Calu3 (cell line): ENCODE measurements at regions not wholly inside any gene's neighbourhood (a gene's known extent, or its start where the extent isn't known, plus 50 kb on each side); places are given as distances from the start of the nearest gene placed in this dataset.

Experiments used
- BruUV-seq: library from RNA; stranded (reverse); fragments of 400-500 nt; replicated peaks from 2 replicates; lab custom pipeline; 2021; lab: Mats Ljungman, UMichigan
- CTCF ChIA-PET: fragments of 300-600 bp; sonication (Branson Sonifier 250); formaldehyde crosslinking; loops from one replicate; lab custom pipeline; 2022; ENCODE audit warnings: antibody characterized with exemption; lab: Charles Lee
- DNase-seq: peaks from one replicate; pipeline ENCODE4 v3.0.0; 2022
- H3K27ac Mint-ChIP-seq: one replicate; pipeline ENCODE4 v1.8.0; 2022; ENCODE audit warnings: mixed read lengths; ENCODE audit not compliant: unreplicated experiment
- H3K27me3 Mint-ChIP-seq: one replicate; pipeline ENCODE4 v1.8.0; 2022; ENCODE audit warnings: mixed read lengths; ENCODE audit not compliant: unreplicated experiment
- H3K36me3 Mint-ChIP-seq: one replicate; pipeline ENCODE4 v1.8.0; 2022; ENCODE audit warnings: mild to moderate bottlenecking, moderate library complexity, mixed read lengths; ENCODE audit not compliant: insufficient read depth, unreplicated experiment
- H3K4me1 Mint-ChIP-seq: one replicate; pipeline ENCODE4 v1.8.0; 2022; ENCODE audit warnings: mild to moderate bottlenecking, low read depth, mixed read lengths; ENCODE audit not compliant: unreplicated experiment
- H3K4me3 Mint-ChIP-seq: one replicate; pipeline ENCODE4 v1.8.0; 2022; ENCODE audit warnings: mild to moderate bottlenecking, low read depth, moderate library complexity, mixed read lengths; ENCODE audit not compliant: unreplicated experiment
- H3K9me3 Mint-ChIP-seq: one replicate; pipeline ENCODE4 v1.8.0; 2022; ENCODE audit warnings: low read depth, mixed read lengths; ENCODE audit not compliant: unreplicated experiment
- intact Hi-C: fragments of 100-400 bp; cut with micrococcal nuclease; formaldehyde crosslinking; loops from one replicate; pipeline ENCODE4 v1.10.0; 2022; ENCODE audit not compliant: unreplicated experiment
- TF ChIP-seq, protein P1 (sequence below): fragments of 200-600 bp; IDR thresholded peaks from one replicate; pipeline ENCODE4 v1.8.0; 2022; ENCODE audit warnings: antibody characterized with exemption; ENCODE audit not compliant: unreplicated experiment

GRCh38 chr3:162200836-162201235, 704.2 kb downstream of the OTOL1 start:
- Mint-ChIP-seq H3K9me3 (no peaks in the 10 kb centered on the region), H3K27me3 (no peaks in the 10 kb centered on the region), H3K4me1 (no peaks in the 10 kb centered on the region), H3K4me3 (no peak overlapping the region), H3K27ac (no peak overlapping the region), H3K36me3 (no peaks in the 10 kb centered on the region)
- CTCF ChIA-PET: interaction anchor here (0.7 kb wide), 1 partner anchor 26 kb away, joined by 3 read pairs; no protein-coding TSS in a partner anchor
- BruUV-seq: no TSS peak
- TF ChIP-seq, protein P1, sequence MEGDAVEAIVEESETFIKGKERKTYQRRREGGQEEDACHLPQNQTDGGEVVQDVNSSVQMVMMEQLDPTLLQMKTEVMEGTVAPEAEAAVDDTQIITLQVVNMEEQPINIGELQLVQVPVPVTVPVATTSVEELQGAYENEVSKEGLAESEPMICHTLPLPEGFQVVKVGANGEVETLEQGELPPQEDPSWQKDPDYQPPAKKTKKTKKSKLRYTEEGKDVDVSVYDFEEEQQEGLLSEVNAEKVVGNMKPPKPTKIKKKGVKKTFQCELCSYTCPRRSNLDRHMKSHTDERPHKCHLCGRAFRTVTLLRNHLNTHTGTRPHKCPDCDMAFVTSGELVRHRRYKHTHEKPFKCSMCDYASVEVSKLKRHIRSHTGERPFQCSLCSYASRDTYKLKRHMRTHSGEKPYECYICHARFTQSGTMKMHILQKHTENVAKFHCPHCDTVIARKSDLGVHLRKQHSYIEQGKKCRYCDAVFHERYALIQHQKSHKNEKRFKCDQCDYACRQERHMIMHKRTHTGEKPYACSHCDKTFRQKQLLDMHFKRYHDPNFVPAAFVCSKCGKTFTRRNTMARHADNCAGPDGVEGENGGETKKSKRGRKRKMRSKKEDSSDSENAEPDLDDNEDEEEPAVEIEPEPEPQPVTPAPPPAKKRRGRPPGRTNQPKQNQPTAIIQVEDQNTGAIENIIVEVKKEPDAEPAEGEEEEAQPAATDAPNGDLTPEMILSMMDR: no peak
- intact Hi-C loops: no loop called here
- no peak for DNase-seq

DNA sequence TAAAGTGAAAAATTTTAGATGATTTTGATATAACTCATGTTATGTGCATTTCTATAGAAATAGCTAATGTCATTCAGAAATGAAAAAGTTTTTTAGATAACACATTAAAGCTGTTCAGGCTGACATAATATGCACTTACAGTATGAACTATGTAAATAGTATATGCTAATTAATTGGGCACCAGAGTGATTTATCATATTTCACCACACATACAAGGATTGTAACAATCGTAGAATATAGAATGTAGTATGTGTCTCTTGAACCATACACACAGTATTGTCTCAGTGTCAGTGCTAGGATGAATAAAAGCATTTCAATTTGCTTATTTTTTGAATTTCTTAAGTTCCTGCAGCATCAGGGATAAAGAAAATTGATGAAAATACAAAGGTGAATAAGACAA, 710.0 kb downstream of the OTOL1 start:
- Mint-ChIP-seq H3K9me3 (no peaks in the 10 kb centered on the region), H3K4me3 (no peak overlapping the region), H3K36me3 (no peaks in the 10 kb centered on the region), H3K27me3 (no peaks in the 10 kb centered on the region), H3K4me1 (no peaks in the 10 kb centered on the region), H3K27ac (no peak overlapping the region)
- intact Hi-C loops: no loop called here
- CTCF ChIA-PET: no interaction called here
- TF ChIP-seq, protein P1: no peak
- no peak for DNase-seq
- no TSS peak for BruUV-seq

- DNase-seq: no peak
- BruUV-seq: no TSS peak
- H3K27me3 Mint-ChIP-seq: no peaks in the 10 kb centered on the region
- H3K36me3 Mint-ChIP-seq: no peaks in the 10 kb centered on the region
- H3K4me1 Mint-ChIP-seq: no peaks in the 10 kb centered on the region
- intact Hi-C loops: no loop called here
- CTCF ChIA-PET: interaction anchor here (0.6 to 1.2 kb wide), 2 partner anchors 15 to 259 kb away, joined by 3 to 4 read pairs; no protein-coding TSS in a partner anchor
- no peak overlapping the region for H3K4me3 Mint-ChIP-seq
- peaks cover under 1% of the 10 kb centered on the region for H3K9me3 Mint-ChIP-seq
- TF ChIP-seq, protein P1: no peak
- no peak overlapping the region for H3K27ac Mint-ChIP-seq
Measured at GRCh38 chr3:162211470-162211869, 714.9 kb downstream of the OTOL1 start.

GRCh38 chr3:162213196-162213595, 716.6 kb downstream of the OTOL1 start:
- H3K27ac Mint-ChIP-seq: no peak overlapping the region
- intact Hi-C loops: no loop called here
- H3K9me3 Mint-ChIP-seq: peaks cover 3% of the 10 kb centered on the region
- H3K27me3 Mint-ChIP-seq: no peaks in the 10 kb centered on the region
- no peaks in the 10 kb centered on the region for H3K4me1 Mint-ChIP-seq
- TF ChIP-seq, protein P1: no peak
- H3K36me3 Mint-ChIP-seq: no peaks in the 10 kb centered on the region
- no peak overlapping the region for H3K4me3 Mint-ChIP-seq
- CTCF ChIA-PET: no interaction called here
- no peak for DNase-seq
- no TSS peak for BruUV-seq
